GM23338 (cell line): ENCODE measurements at regions not wholly inside any gene's neighbourhood (a gene's known extent, or its start where the extent isn't known, plus 50 kb on each side); places are given as distances from the start of the nearest gene placed in this dataset.

Source experiments
- ATAC-seq: fragments of 200-7000 bp; cut with Tn5 transposase; 3 replicates; pipeline ENCODE4 v1.9.1; 2020
- DNase-seq: peaks from one replicate; pipeline ENCODE4 v3.0.0-alpha.2; 2015; ENCODE audit warnings: low spot score
- H2AFZ ChIP-seq: fragments of 200-600 bp; sonication (generic); 2 replicates; pipeline ENCODE4 v1.8.0; 2016; ENCODE audit warnings: antibody characterized with exemption, mild to moderate bottlenecking, moderate library complexity
- H3F3A ChIP-seq: fragments of 200-600 bp; sonication (generic); replicated peaks from 2 replicates; pipeline ENCODE4 v1.8.0; 2017; ENCODE audit warnings: antibody characterized with exemption, mixed run types, low read depth
- H3K27ac ChIP-seq: fragments of 200-600 bp; sonication (generic); 2 replicates; pipeline ENCODE4 v1.6.1; 2016; ENCODE audit warnings: low read depth
- H3K27me3 ChIP-seq: fragments of 200-600 bp; sonication (generic); 2 replicates; pipeline ENCODE4 v1.8.0; 2016; ENCODE audit warnings: mild to moderate bottlenecking, mixed run types, moderate library complexity; ENCODE audit not compliant: insufficient read depth
- H3K36me3 ChIP-seq: fragments of 200-600 bp; sonication (generic); 2 replicates; pipeline ENCODE4 v1.8.0; 2016; ENCODE audit warnings: mild to moderate bottlenecking; ENCODE audit not compliant: insufficient read depth
- H3K4me1 ChIP-seq: fragments of 200-600 bp; sonication (generic); 2 replicates; pipeline ENCODE4 v1.8.0; 2016; ENCODE audit warnings: mild to moderate bottlenecking, moderate library complexity; ENCODE audit not compliant: insufficient read depth
- H3K4me2 ChIP-seq: fragments of 200-600 bp; sonication (generic); 2 replicates; pipeline ENCODE4 v1.7.1; 2017; ENCODE audit warnings: mixed run types
- H3K4me3 ChIP-seq: fragments of 200-600 bp; sonication (generic); 2 replicates; pipeline ENCODE4 v1.6.1; 2016; ENCODE audit warnings: mixed run types
- H3K79me2 ChIP-seq: fragments of 200-600 bp; sonication (generic); replicated peaks from 2 replicates; pipeline ENCODE4 v1.8.0; 2017; ENCODE audit warnings: mild to moderate bottlenecking; ENCODE audit not compliant: insufficient read depth
- H3K9me2 ChIP-seq: fragments of 200-600 bp; sonication (generic); 2 replicates; pipeline ENCODE4 v1.8.0; 2017; ENCODE audit not compliant: insufficient read depth
- H4K20me1 ChIP-seq: fragments of 200-600 bp; sonication (generic); replicated peaks from 2 replicates; pipeline ENCODE4 v1.8.0; 2017; ENCODE audit warnings: mild to moderate bottlenecking; ENCODE audit not compliant: insufficient read depth
- H3K27ac Mint-ChIP-seq: 2 replicates; pipeline ENCODE4 v1.8.0; 2020; ENCODE audit warnings: inconsistent platforms, mild to moderate bottlenecking, moderate library complexity, mixed read lengths
- H3K27me3 Mint-ChIP-seq: 3 replicates; pipeline ENCODE4 v1.8.0; 2022; ENCODE audit warnings: low read depth, mild to moderate bottlenecking, moderate library complexity, mixed read lengths, inconsistent platforms; ENCODE audit not compliant: insufficient read depth, poor library complexity
- H3K36me3 Mint-ChIP-seq: 3 replicates; pipeline ENCODE4 v1.8.0; 2021; ENCODE audit warnings: low read depth, mild to moderate bottlenecking, inconsistent platforms, moderate library complexity, mixed read lengths
- H3K4me1 Mint-ChIP-seq: 3 replicates; pipeline ENCODE4 v1.8.0; 2020; ENCODE audit warnings: mild to moderate bottlenecking, inconsistent platforms, mixed read lengths
- H3K4me3 Mint-ChIP-seq: 3 replicates; pipeline ENCODE4 v1.8.0; 2021; ENCODE audit warnings: moderate library complexity, mild to moderate bottlenecking, inconsistent platforms, mixed read lengths
- H3K9me3 Mint-ChIP-seq: 3 replicates; pipeline ENCODE4 v1.8.0; 2020; ENCODE audit warnings: moderate library complexity, mild to moderate bottlenecking, inconsistent platforms, mixed read lengths
- CREB1 ChIP-seq: fragments of 250-450 bp; sonication (Bioruptor Pico); IDR thresholded peaks from 2 replicates; pipeline ENCODE4 v1.5.0; 2020; ENCODE audit warnings: low read depth, mild to moderate bottlenecking, moderate library complexity
- CTCF ChIP-seq, 2 experiments: fragments of 200-600 bp in 1 of 2; sonication (generic) in 1 of 2; conservative IDR thresholded peaks; 2 replicates each; pipeline versions ENCODE4 v1.5.1 to v1.6.1; 2016 to 2017; ENCODE audit warnings: antibody characterized with exemption in 2 of 2, low read depth in 2 of 2, mild to moderate bottlenecking in 2 of 2, moderate library complexity in 1 of 2
- EZH2phosphoT487 ChIP-seq: fragments of 200-600 bp; sonication (generic); IDR thresholded peaks from one replicate; pipeline ENCODE4 v1.8.1; 2018; ENCODE audit warnings: antibody characterized with exemption; ENCODE audit not compliant: unreplicated experiment
- JUNB ChIP-seq: IDR thresholded peaks from one replicate; pipeline ENCODE4 v1.6.1; 2016; ENCODE audit warnings: antibody characterized with exemption; ENCODE audit not compliant: unreplicated experiment
- NANOG ChIP-seq: IDR thresholded peaks from 2 replicates; pipeline ENCODE4 v1.6.1; 2016; ENCODE audit warnings: antibody characterized with exemption, borderline replicate concordance
- POLR2AphosphoS5 ChIP-seq: IDR thresholded peaks from 2 replicates; pipeline ENCODE4 v1.6.1; 2016; ENCODE audit warnings: antibody characterized with exemption, low read depth
- REST ChIP-seq: IDR thresholded peaks from one replicate; pipeline ENCODE4 v1.6.1; 2018; ENCODE audit warnings: antibody characterized with exemption; ENCODE audit not compliant: unreplicated experiment
- ZNF114 ChIP-seq: fragments of 250-450 bp; sonication (Bioruptor Pico); IDR thresholded peaks from 2 replicates; pipeline ENCODE4 v1.5.0; 2020; ENCODE audit warnings: mild to moderate bottlenecking, moderate library complexity
- ZNF462 ChIP-seq: fragments of 250-450 bp; sonication (Bioruptor Pico); IDR thresholded peaks from 2 replicates; pipeline ENCODE4 v1.5.0; 2020; ENCODE audit warnings: mild to moderate bottlenecking, moderate library complexity

GRCh38 chr7:85462671-85463070 lies 275.8 kb upstream of the SEMA3D start (continued):
- TF ChIP-seq CTCF (conservative IDR thresholded peaks at IDR 0.05; ENCODE audit: low read depth in 2 of 2) (no peak), EZH2phosphoT487 (no peak), JUNB (no peak), POLR2AphosphoS5 (no peak), ZNF462 (CRISPR knock-in tag) (no peak), ZNF114 (no peak)

GRCh38 chr7:85457911-85458310 lies 271.1 kb upstream of the SEMA3D start:
- Mint-ChIP-seq H3K27me3 (no peaks in the 10 kb centered on the region), H3K36me3 (no peaks in the 10 kb centered on the region), H3K27ac (no peak overlapping the region), H3K9me3 (no peaks in the 10 kb centered on the region), H3K4me1 (no peaks in the 10 kb centered on the region), H3K4me3 (no peak overlapping the region)
- Histone ChIP-seq H3K4me3 (no peak overlapping the region), H3K9me2 (no peaks in the 10 kb centered on the region), H3K79me2 (no peaks in the 10 kb centered on the region), H3K27ac (no peak overlapping the region), H3K27me3 (no peaks in the 10 kb centered on the region), H4K20me1 (no peaks in the 10 kb centered on the region), H3F3A (no peaks in the 10 kb centered on the region), H3K4me1 (no peaks in the 10 kb centered on the region), H2AFZ (no peak overlapping the region), H3K36me3 (no peaks in the 10 kb centered on the region), H3K4me2 (no peak overlapping the region)
- DNase-seq (peak; percentile 17), ATAC-seq (peak; percentile 44)
- TF ChIP-seq JUNB (no peak), CREB1 (no peak), ZNF114 (no peak), REST (no peak), NANOG (no peak)
